GM12892 (cell line): ENCODE measurements at regions not wholly inside any gene's neighbourhood (a gene's known extent, or its start where the extent isn't known, plus 50 kb on each side); places are given as distances from the start of the nearest gene placed in this dataset.

Experiments used
- DNase-seq: peaks from one replicate; pipeline ENCODE4 v3.0.0; 2011; ENCODE audit not compliant: insufficient read length
- FAIRE-seq: peaks from 2 replicates; lab custom pipeline; 2011; peaks lifted over from hg19 to GRCh38; lab: Jason Lieb, UNC
- POLR2A ChIP-seq: IDR thresholded peaks from 2 replicates; pipeline ENCODE4 v1.6.1; 2011; ENCODE audit warnings: low read depth, low read length, control low read depth
- POLR2AphosphoS5 ChIP-seq: IDR thresholded peaks from 2 replicates; pipeline ENCODE4 v1.6.1; 2011; ENCODE audit warnings: low read depth, low read length, control low read depth
- TAF1 ChIP-seq: IDR thresholded peaks from 2 replicates; pipeline ENCODE4 v1.6.1; 2011; ENCODE audit warnings: low read depth, mild to moderate bottlenecking, control low read depth, low read length, borderline replicate concordance

GRCh38 chr21:20729376-20729775 is 268.8 kb upstream of the NCAM2 start:
- TF ChIP-seq POLR2A: no peak
- TF ChIP-seq POLR2AphosphoS5: no peak
- no peak for TF ChIP-seq TAF1
- FAIRE-seq (no peak), DNase-seq (no peak)

- FAIRE-seq (no peak), DNase-seq (no peak)
- TF ChIP-seq POLR2A: no peak
- no peak for TF ChIP-seq POLR2AphosphoS5
- no peak for TF ChIP-seq TAF1
Observed at GRCh38 chr21:20730441-20730840, 267.8 kb upstream of the NCAM2 start.

DNA sequence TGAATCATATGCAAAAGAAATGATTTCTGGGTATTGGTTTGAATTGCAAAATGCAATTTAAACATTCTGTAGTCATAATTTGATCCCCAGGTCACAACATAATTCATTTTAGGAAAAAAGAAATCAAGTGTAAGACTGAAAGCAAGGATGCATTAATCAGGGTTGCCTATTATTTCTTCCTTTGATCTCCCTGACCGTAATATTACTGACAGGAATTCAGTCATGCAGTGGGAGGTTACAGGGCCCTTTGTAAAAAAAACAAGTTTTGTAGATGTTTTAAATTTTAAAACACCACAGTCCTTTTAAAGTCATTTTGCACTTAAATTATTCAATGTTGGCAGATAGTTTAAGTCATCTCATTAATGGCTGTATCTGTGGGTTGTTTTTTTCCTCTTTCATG is 263.0 kb upstream of the NCAM2 start:
- no peak for DNase-seq
- TF ChIP-seq POLR2A: no peak
- TF ChIP-seq TAF1: no peak
- TF ChIP-seq POLR2AphosphoS5: no peak
- no peak for FAIRE-seq

GRCh38 chr21:20737227-20737913 is 260.8 kb upstream of the NCAM2 start:
- FAIRE-seq: no peak
- TF ChIP-seq POLR2A: no peak
- no peak for TF ChIP-seq TAF1
- TF ChIP-seq POLR2AphosphoS5: no peak
- DNase-seq: no peak

DNA sequence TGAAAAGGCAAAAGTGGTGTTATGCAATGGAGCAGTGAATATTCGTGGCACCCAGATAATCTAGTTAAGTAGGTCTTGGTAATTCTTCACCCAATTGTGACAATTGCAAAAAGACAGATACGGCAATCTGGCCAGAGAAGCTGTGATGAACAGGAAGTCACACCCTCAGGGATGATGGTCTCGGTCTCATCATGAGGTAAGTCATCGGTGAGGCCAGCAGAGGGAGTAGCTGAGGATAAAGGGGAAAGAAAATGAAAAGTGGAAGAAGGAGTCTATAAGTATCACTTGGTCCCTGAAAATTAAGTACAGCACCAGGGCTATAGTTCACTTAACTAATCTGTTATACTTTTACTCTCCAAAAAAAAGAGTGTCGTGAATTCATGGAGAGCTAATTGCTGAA is 258.8 kb upstream of the NCAM2 start:
- DNase-seq (no peak), FAIRE-seq (no peak)

DNA sequence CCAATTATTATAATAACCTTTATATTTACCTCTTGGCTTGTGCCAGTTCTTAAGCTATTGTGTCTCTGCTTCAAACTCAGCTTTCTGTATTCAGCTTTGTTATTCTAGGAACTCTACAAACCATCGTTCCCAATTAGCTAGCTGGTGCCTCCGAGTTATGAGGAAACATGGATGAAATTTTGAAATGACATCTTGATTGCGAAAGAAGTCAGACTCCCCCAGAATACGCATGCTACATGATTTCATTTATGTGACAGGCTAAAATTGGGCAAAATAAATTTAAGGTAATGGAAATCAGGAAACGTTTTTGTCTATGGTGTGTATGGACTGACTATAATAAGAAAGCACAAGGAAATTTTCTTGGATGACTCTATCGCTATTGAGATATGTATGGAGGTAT is 256.8 kb upstream of the NCAM2 start:
- DNase-seq (no peak), FAIRE-seq (no peak)
- no peak for TF ChIP-seq TAF1
- TF ChIP-seq POLR2AphosphoS5: no peak
- no peak for TF ChIP-seq POLR2A

More for the DNA sequence above, 258.8 kb upstream of the NCAM2 start:
- TF ChIP-seq POLR2A: no peak
- TF ChIP-seq TAF1: no peak
- TF ChIP-seq POLR2AphosphoS5: no peak

DNA sequence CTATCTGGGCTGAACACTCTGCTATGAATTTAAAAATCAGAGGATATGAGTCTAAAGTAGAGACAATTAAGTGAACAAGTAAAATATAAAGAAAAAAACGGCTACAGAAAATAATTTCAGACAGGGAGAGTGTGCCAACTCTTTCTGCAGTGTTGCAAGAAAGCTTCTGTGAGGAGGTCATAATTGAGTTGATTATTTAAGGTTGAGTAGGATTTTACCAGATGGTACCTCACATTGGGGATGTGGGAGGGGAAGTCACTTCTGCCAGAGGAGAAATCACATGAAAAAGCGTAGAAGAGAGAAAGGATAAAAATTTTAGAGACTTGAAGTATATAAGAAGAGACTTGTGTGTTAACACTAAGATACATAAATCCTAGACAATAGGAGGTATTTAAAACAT is 238.0 kb upstream of the NCAM2 start:
- TF ChIP-seq TAF1 (no peak), POLR2AphosphoS5 (no peak), POLR2A (no peak)
- FAIRE-seq (no peak), DNase-seq (no peak)

DNA sequence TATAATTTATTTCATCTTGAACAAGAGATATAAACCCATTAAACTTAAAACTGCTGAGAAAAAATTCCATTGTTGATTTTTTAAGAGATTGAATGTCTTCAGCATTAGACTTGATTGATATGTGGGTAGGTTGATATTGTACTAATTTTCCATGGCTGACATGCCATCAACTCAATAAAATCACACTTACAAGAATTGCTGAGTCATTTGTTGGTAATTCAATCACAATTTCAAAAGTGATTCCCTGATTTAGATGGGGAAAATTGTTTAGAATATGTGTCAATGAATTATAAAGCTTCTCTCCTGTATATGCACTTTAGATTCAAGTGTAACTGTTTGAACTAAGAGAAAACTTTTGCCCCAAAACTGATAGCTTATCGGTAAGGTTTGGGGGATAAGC is 223.5 kb upstream of the NCAM2 start:
- DNase-seq (no peak), FAIRE-seq (no peak)
- TF ChIP-seq POLR2A (no peak), POLR2AphosphoS5 (no peak), TAF1 (no peak)

DNA sequence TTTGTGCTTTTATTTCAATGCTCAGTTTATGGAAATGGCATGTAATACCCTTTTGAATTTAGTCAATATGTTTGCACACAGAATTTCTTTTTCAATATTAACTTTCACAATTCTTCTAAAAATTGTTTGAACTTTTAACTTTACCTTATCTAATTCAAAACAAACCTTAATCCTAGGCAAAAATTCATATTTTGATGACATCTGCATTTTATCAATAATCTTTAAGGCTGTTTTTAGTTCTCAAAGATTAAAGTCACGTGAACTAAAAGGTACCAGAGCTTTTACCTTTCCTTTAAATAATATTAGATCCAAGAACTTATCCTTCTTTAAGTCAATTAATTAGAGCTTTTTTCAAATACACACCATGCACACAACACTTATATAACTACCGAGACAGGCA is 218.9 kb upstream of the NCAM2 start:
- TF ChIP-seq POLR2AphosphoS5 (no peak), POLR2A (no peak), TAF1 (no peak)
- FAIRE-seq: no peak
- DNase-seq: no peak

GRCh38 chr21:20783611-20784010 is 214.6 kb upstream of the NCAM2 start:
- TF ChIP-seq POLR2A (no peak), POLR2AphosphoS5 (no peak), TAF1 (no peak)
- DNase-seq: no peak
- no peak for FAIRE-seq

- FAIRE-seq (no peak), DNase-seq (no peak)
- TF ChIP-seq POLR2A (no peak), POLR2AphosphoS5 (no peak), TAF1 (no peak)
Observed at GRCh38 chr21:20789729-20790500, 208.3 kb upstream of the NCAM2 start.

- TF ChIP-seq POLR2A: no peak
- TF ChIP-seq POLR2AphosphoS5: no peak
- no peak for TF ChIP-seq TAF1
- FAIRE-seq: no peak
- no peak for DNase-seq
Observed at GRCh38 chr21:20800106-20800505, 198.1 kb upstream of the NCAM2 start.
